GM12865 (cell line): ENCODE measurements at regions not wholly inside any gene's neighbourhood (a gene's known extent, or its start where the extent isn't known, plus 50 kb on each side); places are given as distances from the start of the nearest gene placed in this dataset.
A peak's percentile ranks its signal among the peaks of the same experiment; 100 is the strongest.
"Not testable (repeated sequence)": the region's sequence is repeated elsewhere in the genome, so short reads cannot be mapped to it uniquely, and the experiment has no call there.

Experiments
- DNase-seq: peaks from one replicate; pipeline ENCODE4 v3.0.0; 2010; ENCODE audit warnings: low read depth
- H3K4me3 ChIP-seq: 2 replicates; pipeline ENCODE4 v1.5.1; 2011; ENCODE audit warnings: mild to moderate bottlenecking, low read depth, low read length, control low read depth
- TF ChIP-seq, protein P1 (sequence below): IDR thresholded peaks from 2 replicates; pipeline ENCODE4 v1.5.1; 2011; ENCODE audit warnings: low read length, control low read depth, low read depth, inconsistent platforms; ENCODE audit not compliant: insufficient read depth; ENCODE audit errors: missing control alignments

DNA sequence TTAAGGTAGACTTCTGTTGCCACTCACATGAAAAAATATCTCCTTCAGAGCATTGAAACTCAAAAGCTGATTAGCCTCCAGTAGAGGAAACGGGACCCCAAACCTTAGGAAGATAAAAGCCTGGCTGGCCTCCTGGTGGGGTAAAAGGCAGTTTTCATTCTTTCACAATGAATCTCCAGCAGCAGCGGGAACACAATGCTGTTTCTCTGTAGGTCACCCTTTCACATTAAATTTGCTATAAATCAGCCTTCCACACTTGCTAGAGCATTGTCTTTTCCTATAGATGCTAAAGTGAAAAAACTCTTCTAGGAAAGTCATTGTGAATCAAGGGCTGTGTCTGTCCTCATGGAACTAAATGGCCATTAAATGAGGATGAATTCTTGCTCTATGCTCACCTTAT, 207.3 kb upstream of the MAGEB2 start:
- TF ChIP-seq, protein P1, sequence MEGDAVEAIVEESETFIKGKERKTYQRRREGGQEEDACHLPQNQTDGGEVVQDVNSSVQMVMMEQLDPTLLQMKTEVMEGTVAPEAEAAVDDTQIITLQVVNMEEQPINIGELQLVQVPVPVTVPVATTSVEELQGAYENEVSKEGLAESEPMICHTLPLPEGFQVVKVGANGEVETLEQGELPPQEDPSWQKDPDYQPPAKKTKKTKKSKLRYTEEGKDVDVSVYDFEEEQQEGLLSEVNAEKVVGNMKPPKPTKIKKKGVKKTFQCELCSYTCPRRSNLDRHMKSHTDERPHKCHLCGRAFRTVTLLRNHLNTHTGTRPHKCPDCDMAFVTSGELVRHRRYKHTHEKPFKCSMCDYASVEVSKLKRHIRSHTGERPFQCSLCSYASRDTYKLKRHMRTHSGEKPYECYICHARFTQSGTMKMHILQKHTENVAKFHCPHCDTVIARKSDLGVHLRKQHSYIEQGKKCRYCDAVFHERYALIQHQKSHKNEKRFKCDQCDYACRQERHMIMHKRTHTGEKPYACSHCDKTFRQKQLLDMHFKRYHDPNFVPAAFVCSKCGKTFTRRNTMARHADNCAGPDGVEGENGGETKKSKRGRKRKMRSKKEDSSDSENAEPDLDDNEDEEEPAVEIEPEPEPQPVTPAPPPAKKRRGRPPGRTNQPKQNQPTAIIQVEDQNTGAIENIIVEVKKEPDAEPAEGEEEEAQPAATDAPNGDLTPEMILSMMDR: no peak
- H3K4me3 ChIP-seq: no peak overlapping the region

DNA sequence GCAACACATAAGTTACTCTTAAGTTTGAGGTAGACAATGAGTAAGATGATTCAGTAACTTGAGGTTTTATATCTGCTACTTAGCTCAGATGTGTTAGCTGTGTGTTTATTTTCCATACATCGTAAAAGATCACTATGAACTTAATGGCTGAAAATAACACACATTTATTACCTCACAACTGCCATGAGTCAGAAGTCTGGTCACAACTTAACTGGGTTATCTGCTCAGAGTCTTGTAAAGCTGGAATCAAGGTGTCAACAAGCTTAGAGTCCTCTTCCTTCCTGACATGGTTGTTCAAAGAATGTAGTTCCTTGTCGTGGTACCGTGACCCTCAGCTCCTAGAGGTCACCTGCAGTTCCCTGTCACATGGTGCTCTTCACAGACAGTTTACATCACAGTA, 204.9 kb upstream of the MAGEB2 start:
- no peak for DNase-seq
- TF ChIP-seq, protein P1: no peak
- no peak overlapping the region for H3K4me3 ChIP-seq

More for the DNA sequence above, 207.3 kb upstream of the MAGEB2 start:
- DNase-seq: no peak

DNA sequence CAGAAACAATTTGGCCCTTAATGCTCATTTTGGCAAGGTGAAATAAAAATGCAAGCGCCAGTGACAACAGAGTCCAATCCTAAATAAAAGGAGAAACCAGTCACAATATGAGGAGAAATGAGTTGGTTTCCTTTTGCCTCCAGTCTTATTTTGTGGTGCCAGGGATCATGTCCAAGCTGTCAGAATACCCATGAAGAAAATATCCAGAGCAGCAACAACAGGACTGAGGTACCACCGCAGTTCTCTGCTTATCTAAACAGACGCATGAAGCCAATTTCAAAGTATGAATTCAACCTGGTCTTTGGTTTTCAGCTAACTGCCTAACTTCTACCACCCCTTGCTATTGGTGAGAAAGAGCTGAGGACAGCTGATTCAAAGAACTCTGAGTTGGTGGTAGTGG, 199.9 kb upstream of the MAGEB2 start:
- no peak overlapping the region for H3K4me3 ChIP-seq
- TF ChIP-seq, protein P1: no peak
- DNase-seq: no peak

DNA sequence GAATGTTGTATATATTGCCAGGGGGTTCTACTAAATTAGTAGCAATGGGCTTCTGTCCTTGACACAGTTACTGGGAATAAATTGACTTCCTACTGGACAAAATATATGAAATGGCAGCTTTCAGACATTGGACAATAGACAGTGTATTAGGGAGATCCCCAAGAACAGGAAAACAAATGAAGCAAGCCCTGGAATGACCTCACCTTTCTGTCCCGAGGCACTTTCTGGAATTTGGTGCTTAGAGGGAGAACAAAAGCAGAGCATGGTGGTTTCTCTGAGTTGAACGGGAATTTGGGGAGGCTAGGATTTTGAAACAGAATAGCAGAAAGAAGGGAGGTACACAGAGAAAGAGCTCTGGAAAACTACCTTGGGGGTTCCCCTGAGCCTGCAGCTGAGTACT, 187.7 kb upstream of the MAGEB2 start:
- TF ChIP-seq, protein P1: no peak
- DNase-seq: no peak
- no peak overlapping the region for H3K4me3 ChIP-seq

DNA sequence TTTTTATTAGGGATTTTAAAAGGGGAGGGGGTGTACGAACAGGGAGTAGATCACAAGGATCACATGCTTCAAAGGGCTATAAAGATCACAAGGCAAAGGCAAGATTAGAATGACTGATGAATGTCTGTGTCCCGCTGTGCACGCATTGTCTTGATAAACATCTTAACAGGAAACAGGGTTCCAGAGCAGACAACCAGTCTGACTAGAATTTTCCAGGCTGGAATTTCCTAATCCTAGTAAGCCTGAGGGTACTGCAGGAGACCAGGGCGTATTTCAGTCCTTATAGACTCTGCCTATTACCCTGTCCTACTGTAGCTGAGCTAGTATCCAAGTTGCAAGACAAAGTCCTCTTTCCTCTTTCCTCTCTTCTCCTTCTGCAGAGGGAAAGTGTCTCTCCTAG, 179.0 kb upstream of the MAGEB2 start:
- not testable (repeated sequence) for H3K4me3 ChIP-seq, DNase-seq

DNA sequence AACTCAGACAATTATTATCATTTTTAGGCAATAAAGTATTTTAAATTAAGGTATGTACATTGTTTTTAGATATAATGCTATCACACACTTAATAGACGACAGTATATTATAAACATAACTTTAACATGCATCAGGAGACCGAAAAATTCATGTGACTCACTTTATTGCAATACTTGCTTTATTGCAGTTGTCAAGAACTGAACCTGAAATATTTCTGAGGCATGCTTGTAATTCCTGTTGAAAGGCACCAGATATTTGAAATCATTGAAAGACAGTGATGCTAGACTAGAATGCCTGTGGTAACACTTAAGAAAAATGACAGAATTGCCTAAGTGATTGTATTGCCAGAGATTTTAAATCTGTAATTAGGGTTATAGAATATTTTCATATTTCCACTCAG, 175.6 kb upstream of the MAGEB2 start:
- TF ChIP-seq, protein P1: no peak
- DNase-seq: no peak
- no peak overlapping the region for H3K4me3 ChIP-seq

DNA sequence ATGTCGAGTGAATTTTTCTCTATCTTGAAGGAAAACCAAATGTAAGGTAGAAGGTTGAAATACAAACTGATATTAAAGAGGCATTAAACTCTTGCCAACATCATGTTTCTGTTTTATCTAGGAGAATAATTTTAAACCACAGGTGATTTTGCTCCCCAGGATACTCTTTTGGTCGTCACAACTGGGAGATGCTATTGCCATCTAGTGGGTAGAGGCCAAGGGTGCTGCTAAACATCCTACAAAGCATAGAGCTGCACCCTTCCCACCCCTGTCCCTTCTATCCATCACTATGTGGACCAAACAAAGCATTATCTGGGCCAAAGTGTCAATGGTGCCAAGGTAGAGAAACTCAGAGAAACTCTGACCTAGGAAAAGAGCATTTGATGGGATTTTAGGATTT, 154.6 kb upstream of the MAGEB2 start:
- peak; percentile 25 for DNase-seq
- TF ChIP-seq, protein P1: peak; percentile 52
- no peak overlapping the region for H3K4me3 ChIP-seq
